22Rv1 (cell line): ENCODE measurements at regions not wholly inside any gene's neighbourhood (a gene's known extent, or its start where the extent isn't known, plus 50 kb on each side); places are given as distances from the start of the nearest gene placed in this dataset.

Source experiments
- H3K27ac ChIP-seq: fragments of 450-650 bp; 2 replicates; pipeline ENCODE4 v1.5.1; 2017
- CTCF ChIP-seq: fragments of 450-650 bp; IDR thresholded peaks from 2 replicates; pipeline ENCODE4 v1.5.1; 2017; ENCODE audit warnings: mild to moderate bottlenecking
- ZFX ChIP-seq: fragments of 450-650 bp; IDR thresholded peaks from 2 replicates; pipeline ENCODE4 v1.6.1; 2017; ENCODE audit warnings: antibody characterized with exemption, borderline replicate concordance

- H3K27ac ChIP-seq = no peak overlapping the region
- no peak for TF ChIP-seq CTCF
- TF ChIP-seq ZFX = no peak
Observed at GRCh38 chr6:119891206-119891605, 541.6 kb upstream of the MAN1A1 start.

GRCh38 chr6:119890470-119890869 lies 540.9 kb upstream of the MAN1A1 start:
- TF ChIP-seq CTCF (no peak), ZFX (no peak)
- H3K27ac ChIP-seq = no peak overlapping the region

GRCh38 chr6:119887666-119888065 lies 538.1 kb upstream of the MAN1A1 start:
- no peak overlapping the region for H3K27ac ChIP-seq
- TF ChIP-seq ZFX = no peak
- no peak for TF ChIP-seq CTCF

GRCh38 chr6:119881416-119881815 lies 531.9 kb upstream of the MAN1A1 start:
- no peak for TF ChIP-seq CTCF
- no peak for TF ChIP-seq ZFX
- H3K27ac ChIP-seq = no peak overlapping the region

- H3K27ac ChIP-seq = no peak overlapping the region
- TF ChIP-seq CTCF (no peak), ZFX (no peak)
Observed at GRCh38 chr6:119880840-119881239, 531.3 kb upstream of the MAN1A1 start.

GRCh38 chr6:119879731-119880130 lies 530.2 kb upstream of the MAN1A1 start:
- TF ChIP-seq CTCF = no peak
- TF ChIP-seq ZFX = no peak
- H3K27ac ChIP-seq = no peak overlapping the region

- no peak for TF ChIP-seq CTCF
- TF ChIP-seq ZFX = no peak
- H3K27ac ChIP-seq = no peak overlapping the region
Observed at GRCh38 chr6:119874381-119874780, 524.8 kb upstream of the MAN1A1 start.
